H1 (cell line): ENCODE measurements at regions not wholly inside any gene's neighbourhood (a gene's known extent, or its start where the extent isn't known, plus 50 kb on each side); places are given as distances from the start of the nearest gene placed in this dataset.

Experiments
- CTCF ChIA-PET: fragments of 300-600 bp; sonication (Branson Sonifier 250); formaldehyde crosslinking; loops from one replicate; lab custom pipeline; 2021; ENCODE audit not compliant: partially characterized antibody; lab: Charles Lee
- POLR2A ChIA-PET: fragments of 300-600 bp; sonication (Branson Sonifier 250); formaldehyde crosslinking; loops from one replicate; lab custom pipeline; 2021; ENCODE audit warnings: inconsistent platforms; ENCODE audit not compliant: partially characterized antibody; lab: Charles Lee
- DNase-seq, 2 experiments: peaks; one replicate each; pipeline versions ENCODE4 v3.0.0 to v3.0.0-alpha.2; 2010 to 2022; ENCODE audit warnings: low spot score in 2 of 2, low read depth in 1 of 2, mixed read lengths in 1 of 2
- FAIRE-seq: peaks from 2 replicates; lab custom pipeline; 2011; peaks lifted over from hg19 to GRCh38; lab: Jason Lieb, UNC
- H2AFZ ChIP-seq: 2 replicates; pipeline ENCODE4 v1.8.1; 2012; ENCODE audit warnings: low read length, inconsistent platforms
- H2AK5ac ChIP-seq: 2 replicates; pipeline ENCODE4 v1.6.1; 2013; ENCODE audit warnings: low read depth, low read length
- H2BK120ac ChIP-seq: replicated peaks from 2 replicates; pipeline ENCODE3; 2013; ENCODE audit warnings: low read depth, low read length, inconsistent platforms
- H2BK12ac ChIP-seq: 2 replicates; pipeline ENCODE4 v1.6.1; 2013; ENCODE audit warnings: low read depth, low read length
- H2BK15ac ChIP-seq: 2 replicates; pipeline ENCODE4 v1.6.1; 2013; ENCODE audit warnings: low read length
- H2BK20ac ChIP-seq: 2 replicates; pipeline ENCODE4 v1.6.1; 2013; ENCODE audit warnings: low read length
- H2BK5ac ChIP-seq: 2 replicates; pipeline ENCODE4 v1.6.1; 2013; ENCODE audit warnings: low read depth, low read length
- H3K14ac ChIP-seq: 2 replicates; pipeline ENCODE4 v1.6.1; 2013; ENCODE audit warnings: inconsistent platforms; ENCODE audit not compliant: insufficient read length
- H3K18ac ChIP-seq: 2 replicates; pipeline ENCODE4 v1.6.1; 2013; ENCODE audit warnings: low read length; ENCODE audit errors: extremely low read depth
- H3K23ac ChIP-seq: 2 replicates; pipeline ENCODE4 v1.6.1; 2013; ENCODE audit warnings: inconsistent platforms; ENCODE audit not compliant: insufficient read length
- H3K23me2 ChIP-seq: 2 replicates; pipeline ENCODE4 v1.6.1; 2013; ENCODE audit warnings: low read depth, low read length
- H3K27ac ChIP-seq: 2 replicates; pipeline ENCODE4 v1.6.1; 2011; ENCODE audit warnings: low read depth, low read length, inconsistent platforms
- H3K27me3 ChIP-seq, 4 experiments: replicated peaks in 1 of 4; 1 replicate in 1 of 4; 2 replicates in 3 of 4; pipeline versions ENCODE4 v1.6.1 to v1.8.1; 2011 to 2013; ENCODE audit warnings: low read length in 3 of 4, mild to moderate bottlenecking in 3 of 4, inconsistent platforms in 2 of 4, mixed read lengths in 2 of 4, moderate library complexity in 1 of 4; ENCODE audit not compliant: control insufficient read depth in 3 of 4, insufficient read depth in 3 of 4; ENCODE audit errors: extremely low read depth in 1 of 4
- H3K36me3 ChIP-seq, 4 experiments: 2 replicates each; pipeline versions ENCODE4 v1.6.1 to v1.8.1; 2011 to 2013; ENCODE audit warnings: mild to moderate bottlenecking in 4 of 4, low read length in 3 of 4, moderate library complexity in 2 of 4, control low read depth in 1 of 4, inconsistent platforms in 1 of 4; ENCODE audit not compliant: insufficient read depth in 4 of 4, control insufficient read depth in 2 of 4
- H3K4ac ChIP-seq: replicated peaks from 2 replicates; pipeline ENCODE3; 2013; ENCODE audit warnings: low read length, low read depth, mixed read lengths, inconsistent platforms; ENCODE audit not compliant: insufficient read length
- H3K4me1 ChIP-seq, 4 experiments: replicated peaks in 1 of 4; 1 replicate in 1 of 4; 2 replicates in 3 of 4; pipeline versions ENCODE4 v1.6.1 to v1.8.1; 2011 to 2013; ENCODE audit warnings: low read length in 3 of 4, inconsistent platforms in 2 of 4, mixed read lengths in 1 of 4; ENCODE audit not compliant: insufficient read depth in 4 of 4, control insufficient read depth in 3 of 4
- H3K4me2 ChIP-seq, 2 experiments: 2 replicates each; pipeline versions ENCODE4 v1.6.1 to v1.8.1; 2011 to 2013; ENCODE audit warnings: low read depth in 2 of 2, low read length in 2 of 2, control low read depth in 1 of 2, inconsistent platforms in 1 of 2, mild to moderate bottlenecking in 1 of 2; ENCODE audit not compliant: insufficient read depth in 1 of 2
- H3K4me3 ChIP-seq, 4 experiments: fragments of 200-600, 300-600 bp in 1 of 4; sonication (generic), shearing (Covaris generic), sonication (Bioruptor Twin) in 1 of 4; 2 replicates each; pipeline versions ENCODE4 v1.5.1 to v1.8.1; 2011 to 2016; ENCODE audit warnings: low read length in 4 of 4, low read depth in 3 of 4, control low read depth in 2 of 4, inconsistent platforms in 2 of 4, mild to moderate bottlenecking in 2 of 4, mixed read lengths in 1 of 4, moderate library complexity in 1 of 4; ENCODE audit not compliant: insufficient read depth in 2 of 4; ENCODE audit errors: extremely low read depth in 1 of 4
- H3K56ac ChIP-seq: replicated peaks from 2 replicates; pipeline ENCODE3; 2013; ENCODE audit warnings: low read depth, mild to moderate bottlenecking, mixed read lengths, low read length, inconsistent platforms; ENCODE audit not compliant: insufficient read length
- H3K79me1 ChIP-seq: 2 replicates; pipeline ENCODE4 v1.6.1; 2013; ENCODE audit warnings: low read depth, low read length, control low read depth
- H3K79me2 ChIP-seq, 2 experiments: 2 replicates each; pipeline versions ENCODE4 v1.6.1 to v1.8.1; 2012 to 2013; ENCODE audit warnings: low read length in 2 of 2, mild to moderate bottlenecking in 2 of 2, inconsistent platforms in 1 of 2; ENCODE audit not compliant: insufficient read depth in 2 of 2, control insufficient read depth in 1 of 2
- H3K9ac ChIP-seq, 4 experiments: replicated peaks in 1 of 4; 1 replicate in 1 of 4; 2 replicates in 3 of 4; pipeline versions ENCODE4 v1.6.1 to v1.8.1; 2011 to 2013; ENCODE audit warnings: low read depth in 3 of 4, low read length in 3 of 4, control low read depth in 2 of 4, mild to moderate bottlenecking in 2 of 4, moderate library complexity in 2 of 4, inconsistent platforms in 1 of 4; ENCODE audit errors: extremely low read depth in 1 of 4
- H3K9me3 ChIP-seq, 2 experiments: 2 replicates each; pipeline versions ENCODE4 v1.6.1 to v1.8.1; 2012 to 2013; ENCODE audit warnings: mild to moderate bottlenecking in 2 of 2, moderate library complexity in 2 of 2, control low read depth in 1 of 2, inconsistent platforms in 1 of 2, low read depth in 1 of 2, low read length in 1 of 2, mixed read lengths in 1 of 2; ENCODE audit not compliant: insufficient read depth in 2 of 2
- H4K20me1 ChIP-seq, 2 experiments: replicated peaks in 1 of 2; 2 replicates each; pipeline versions ENCODE3 to v1.8.1; 2011 to 2013; ENCODE audit warnings: inconsistent platforms in 2 of 2, low read length in 2 of 2, mild to moderate bottlenecking in 1 of 2; ENCODE audit not compliant: insufficient read depth in 2 of 2, control insufficient read depth in 1 of 2
- H4K5ac ChIP-seq: 2 replicates; pipeline ENCODE4 v1.6.1; 2013; ENCODE audit warnings: low read length, low read depth, mixed read lengths, inconsistent platforms; ENCODE audit not compliant: insufficient read length
- H4K8ac ChIP-seq: 2 replicates; pipeline ENCODE4 v1.8.0; 2013; ENCODE audit warnings: mild to moderate bottlenecking, moderate library complexity, low read length, inconsistent platforms; ENCODE audit not compliant: insufficient read depth; ENCODE audit errors: extremely low read depth
- H4K91ac ChIP-seq: replicated peaks from 2 replicates; pipeline ENCODE3; 2013; ENCODE audit warnings: low read length, mixed read lengths, inconsistent platforms; ENCODE audit not compliant: insufficient read length
- ASH2L ChIP-seq: fragments of 200-600, 300-600 bp; sonication (generic); IDR thresholded peaks from one replicate; pipeline ENCODE4 v1.7.1; 2017; ENCODE audit warnings: low read length
- ATF2 ChIP-seq: IDR thresholded peaks from 2 replicates; pipeline ENCODE4 v1.6.1; 2012; ENCODE audit warnings: low read length, inconsistent platforms
- BRCA1 ChIP-seq: IDR thresholded peaks from 2 replicates; pipeline ENCODE4 v1.6.1; 2012; ENCODE audit warnings: low read depth, low read length, improper control_type of control experiment
- CBX5 ChIP-seq: fragments of 300-800, 300-1000 bp; sonication (generic); IDR thresholded peaks from 2 replicates; pipeline ENCODE4 v1.7.1; 2016; ENCODE audit warnings: antibody characterized with exemption, low read length, low read depth
- CTBP2 ChIP-seq: IDR thresholded peaks from 2 replicates; pipeline ENCODE4 v1.7.0; 2011; ENCODE audit warnings: borderline replicate concordance, mild to moderate bottlenecking, moderate library complexity, mixed read lengths, low read length; ENCODE audit not compliant: insufficient read depth, insufficient read length
- MAFK ChIP-seq: IDR thresholded peaks from 2 replicates; pipeline ENCODE4 v1.6.1; 2012; ENCODE audit warnings: low read depth, mild to moderate bottlenecking, improper control_type of control experiment, low read length
- RAD21 ChIP-seq, 2 experiments: IDR thresholded peaks in 1 of 2; conservative IDR thresholded peaks in 1 of 2; 2 replicates each; pipeline ENCODE4 v1.6.1; 2011; ENCODE audit warnings: low read depth in 2 of 2, low read length in 2 of 2, improper control_type of control experiment in 1 of 2, inconsistent platforms in 1 of 2, mild to moderate bottlenecking in 1 of 2, moderate library complexity in 1 of 2
- SP2 ChIP-seq: IDR thresholded peaks from 2 replicates; pipeline ENCODE4 v1.6.1; 2012; ENCODE audit warnings: mild to moderate bottlenecking, low read length, inconsistent platforms
- USF2 ChIP-seq: IDR thresholded peaks from 2 replicates; pipeline ENCODE4 v1.6.1; 2011; ENCODE audit warnings: low read length, improper control_type of control experiment
- WGBS, 2 experiments: shearing (Covaris generic) in 1 of 2; methylation state at CpG; one replicate each; pipeline versions ENCODE4 v1.1.6 to v1.1.7; 2013 to 2015; ENCODE audit warnings: low lambda C conversion rate in 2 of 2, mixed read lengths in 2 of 2, inconsistent platforms in 1 of 2, low coverage in 1 of 2, missing lambda C conversion rate in 1 of 2; ENCODE audit not compliant: insufficient replicate concordance in 2 of 2, insufficient coverage in 1 of 2, insufficient read length in 1 of 2; ENCODE audit errors: extremely low coverage in 1 of 2, missing lambda C conversion rate in 1 of 2; 5-methylcytosine and 5-hydroxymethylcytosine counted together

- no peak overlapping the region for H2BK12ac ChIP-seq
- no peak for TF ChIP-seq SP2
- no peak for TF ChIP-seq ASH2L
- TF ChIP-seq CTBP2, result no peak
- no peak for TF ChIP-seq CBX5
- no peak for TF ChIP-seq RAD21 (IDR thresholded peaks at IDR 0.05 in 1 of 2, conservative IDR thresholded peaks at IDR 0.05 in 1 of 2; ENCODE audit: low read depth in 2 of 2, low read length in 2 of 2)
- TF ChIP-seq BRCA1, result no peak
- no peak for TF ChIP-seq MAFK
- TF ChIP-seq USF2, result no peak
- TF ChIP-seq ATF2, result no peak
These were observed 101.7 kb downstream of the CD200R1L start for GRCh38 chr3:112744825-112745566.

More at GRCh38 chr3:112744825-112745566, 101.7 kb downstream of the CD200R1L start:
- no peaks in the 10 kb centered on the region for H4K20me1 ChIP-seq
- no peak overlapping the region for H4K5ac ChIP-seq
- no peak overlapping the region for H4K8ac ChIP-seq
- H2BK20ac ChIP-seq, result no peak overlapping the region
- WGBS, 2 experiments, result 70% methylated on average over 2 of the region's 2 CpGs; no CpG with 5 or more reads in 1 of the 2 experiments
- FAIRE-seq (peak; percentile 66), DNase-seq (no peak)
- H3K4ac ChIP-seq, result no peak overlapping the region
- H2AK5ac ChIP-seq, result no peak overlapping the region
- no peak overlapping the region for H3K9ac ChIP-seq
- H2BK120ac ChIP-seq, result no peak overlapping the region
- no peak overlapping the region for H2BK15ac ChIP-seq
- no peak overlapping the region for H3K14ac ChIP-seq
- no peak overlapping the region for H2AFZ ChIP-seq
- no peaks in the 10 kb centered on the region for H3K79me1 ChIP-seq
- no peak overlapping the region for H3K4me2 ChIP-seq
- POLR2A ChIA-PET, result no interaction called here
- no peaks in the 10 kb centered on the region for H3K9me3 ChIP-seq
- H3K23me2 ChIP-seq, result no peaks in the 10 kb centered on the region
- H3K36me3 ChIP-seq, result no peaks in the 10 kb centered on the region
- no peak overlapping the region for H4K91ac ChIP-seq
- no peaks in the 10 kb centered on the region for H3K27me3 ChIP-seq
- H3K56ac ChIP-seq, result no peak overlapping the region
- no peak overlapping the region for H3K27ac ChIP-seq
- H3K4me1 ChIP-seq, result peaks cover 0 to 4% (median under 1%) of the 10 kb centered on the region in 4 experiments; a peak in 3 of 7 replicates
- no peak overlapping the region for H3K18ac ChIP-seq
- H3K23ac ChIP-seq, result no peak overlapping the region
- H3K4me3 ChIP-seq, result no peak overlapping the region
- no peak overlapping the region for H2BK5ac ChIP-seq
- CTCF ChIA-PET, result interaction anchor here (0.8 to 5.7 kb wide), 3 partner anchors 10 to 103 kb away, joined by 3 to 44 read pairs (median 5); no protein-coding TSS in a partner anchor
- no peaks in the 10 kb centered on the region for H3K79me2 ChIP-seq
